ENCODE measurements at regions not wholly inside any gene's neighbourhood (a gene's known extent, or its start where the extent isn't known, plus 50 kb on each side); places are given as distances from the start of the nearest gene placed in this dataset.
"Not testable (repeated sequence)": the region's sequence is repeated elsewhere in the genome, so short reads cannot be mapped to it uniquely, and the experiment has no call there.

DNA sequence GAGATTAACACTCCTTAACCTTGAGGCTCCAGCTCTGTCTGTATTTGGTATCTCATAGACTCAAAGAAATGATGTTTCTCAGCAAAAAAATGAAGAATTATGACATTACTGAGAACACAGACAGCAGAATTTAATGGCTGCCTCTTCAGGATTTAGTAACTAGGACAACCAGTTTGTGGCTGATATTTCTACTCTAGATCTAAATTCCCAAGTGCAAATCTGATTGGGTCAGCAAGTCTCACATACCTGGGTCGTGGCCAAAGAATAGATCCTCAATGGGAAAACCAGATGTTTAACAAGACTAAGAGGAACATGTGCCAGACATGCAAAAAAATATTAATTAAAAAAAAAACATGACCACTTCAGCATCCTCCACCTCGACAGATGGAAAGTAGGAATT, 608.9 kb downstream of the DTWD2 start:
- DNase-seq (ENCODE audit: low read depth, low spot score) = no peak

DNA sequence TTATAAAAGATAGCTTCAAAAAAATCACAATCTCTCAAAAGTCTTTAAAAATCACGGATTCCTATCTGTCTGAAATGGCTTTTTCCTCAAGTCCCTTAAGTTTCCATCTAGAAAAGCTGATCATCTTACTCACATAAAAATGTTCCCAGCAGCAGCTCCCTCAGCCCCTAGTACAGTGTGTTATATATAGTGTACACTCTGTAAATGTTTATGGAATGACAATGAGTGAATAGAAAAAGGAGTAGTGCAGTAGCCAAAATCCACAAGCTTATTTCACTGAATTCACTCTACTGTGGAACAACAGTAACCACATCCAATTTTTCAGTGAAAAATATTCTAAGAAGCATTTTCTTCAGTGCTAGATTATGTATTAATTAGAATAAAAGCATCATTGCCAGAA, 609.4 kb downstream of the DTWD2 start:
- DNase-seq (ENCODE audit: low read depth, low spot score) = no peak

DNA sequence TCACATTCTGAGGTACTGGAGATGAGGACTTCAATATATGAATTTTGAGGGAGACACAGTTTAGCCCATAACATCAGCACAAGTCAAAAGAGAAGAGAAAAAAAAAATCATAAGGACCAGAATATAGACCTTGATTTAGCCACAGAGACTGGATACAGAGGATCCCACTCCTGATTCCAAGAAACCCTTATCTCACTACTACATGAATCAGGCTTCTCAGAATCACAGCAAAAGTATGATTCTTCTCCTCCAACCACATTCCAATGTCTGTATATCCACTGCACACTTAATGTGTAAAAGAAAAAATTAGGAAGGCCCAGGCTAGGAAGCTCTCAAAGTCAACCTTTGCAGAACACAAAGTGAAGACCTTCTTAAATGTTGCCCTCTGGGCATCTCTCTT, 610.9 kb downstream of the DTWD2 start:
- no peak for DNase-seq (ENCODE audit: low read depth, low spot score)

DNA sequence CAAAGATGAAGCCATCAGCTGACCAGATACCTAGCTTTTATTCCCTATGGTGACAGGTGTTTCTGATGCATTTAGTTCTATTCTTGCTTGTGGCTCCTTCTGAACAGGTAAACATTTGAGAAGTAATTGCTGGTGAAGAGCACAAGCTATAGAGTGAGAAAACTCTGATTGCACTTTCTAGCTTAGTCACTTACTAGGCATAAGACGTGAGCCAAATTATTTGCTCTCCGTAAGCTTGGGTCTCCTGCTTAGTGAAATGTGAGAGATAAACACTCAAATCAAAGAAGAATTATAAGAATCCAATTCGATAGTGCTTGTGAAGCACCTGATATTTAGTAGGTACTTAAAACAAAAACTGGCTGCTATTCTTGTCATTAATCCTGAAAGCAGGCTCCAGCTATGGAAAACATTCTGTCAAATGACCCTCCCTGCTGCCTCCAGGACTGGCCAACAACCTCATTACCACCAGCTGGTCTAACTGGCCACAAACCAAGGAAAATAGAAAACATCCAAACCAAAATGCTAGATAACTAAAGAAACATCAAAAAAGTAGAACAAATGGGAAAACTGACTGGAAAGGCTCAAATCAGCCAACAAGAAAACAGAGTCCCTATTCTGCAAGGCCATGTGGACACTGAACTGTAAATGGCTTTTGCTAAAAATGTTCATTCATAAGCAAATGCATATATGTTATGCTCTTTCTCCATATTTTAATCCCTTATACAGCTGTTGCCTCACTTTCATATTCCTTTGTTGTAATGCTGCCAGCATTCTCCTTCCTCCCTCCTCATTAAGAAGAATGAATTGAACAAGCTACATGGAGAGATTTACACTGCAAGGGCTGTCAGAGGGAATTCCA, 616.1 kb downstream of the DTWD2 start:
- no peak for DNase-seq (ENCODE audit: low read depth, low spot score)

DNA sequence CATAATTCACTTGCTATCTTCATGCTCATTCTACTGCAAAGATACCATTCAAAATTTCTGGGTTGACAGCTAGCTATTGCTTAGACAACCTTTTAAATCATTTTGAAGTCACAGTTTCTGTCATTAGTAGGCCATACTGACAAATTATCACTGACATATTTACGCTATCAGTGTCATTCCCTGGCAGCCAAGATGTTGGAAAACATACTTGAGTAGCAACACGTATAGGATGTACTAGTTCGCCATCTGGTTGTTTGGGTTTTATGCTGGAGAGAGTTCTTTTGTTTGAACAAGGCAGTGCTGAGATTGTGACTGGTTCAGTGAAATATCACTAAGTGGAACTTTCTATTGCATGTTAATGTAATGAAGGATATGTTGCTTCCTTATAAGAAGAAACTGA, 621.9 kb downstream of the DTWD2 start:
- no peak for DNase-seq (ENCODE audit: low read depth, low spot score)

DNA sequence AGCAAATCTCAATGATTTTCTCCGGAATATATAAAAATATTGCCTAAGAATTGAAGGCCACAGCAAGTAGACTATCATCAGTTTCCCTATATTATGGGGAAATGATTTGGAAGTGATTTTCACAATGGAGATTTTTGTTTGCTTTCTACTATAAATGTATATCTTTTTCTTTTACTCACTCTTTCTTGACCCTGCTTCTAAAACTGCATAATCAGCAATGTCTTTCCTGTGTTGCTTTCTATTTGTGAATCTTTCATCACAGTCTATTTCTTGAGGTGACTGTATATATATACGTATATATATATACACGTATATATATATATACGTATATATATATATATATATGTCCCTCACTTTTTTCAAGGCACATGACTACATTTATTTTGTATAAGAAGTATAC, 622.6 kb downstream of the DTWD2 start:
- no peak for DNase-seq (ENCODE audit: low read depth, low spot score)

DNA sequence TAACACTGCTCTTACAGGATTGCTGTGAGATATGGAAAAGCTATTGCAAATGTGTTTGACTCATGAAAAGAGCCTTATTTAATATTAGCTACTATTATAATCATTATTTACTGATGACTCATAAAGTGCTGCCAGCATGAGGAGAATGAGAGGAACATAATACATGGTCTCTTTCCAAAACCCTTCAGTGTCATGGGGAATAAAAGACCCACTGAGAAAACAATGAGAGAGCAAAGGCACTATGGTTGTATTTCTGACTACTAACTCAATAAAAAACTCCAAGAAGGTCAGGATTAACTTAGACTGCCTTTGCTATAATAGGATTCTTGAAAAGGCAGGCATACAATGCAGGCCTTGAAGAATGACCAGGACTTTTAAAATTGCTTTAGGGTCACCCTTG, 633.5 kb downstream of the DTWD2 start:
- DNase-seq (ENCODE audit: low read depth, low spot score) = no peak

DNA sequence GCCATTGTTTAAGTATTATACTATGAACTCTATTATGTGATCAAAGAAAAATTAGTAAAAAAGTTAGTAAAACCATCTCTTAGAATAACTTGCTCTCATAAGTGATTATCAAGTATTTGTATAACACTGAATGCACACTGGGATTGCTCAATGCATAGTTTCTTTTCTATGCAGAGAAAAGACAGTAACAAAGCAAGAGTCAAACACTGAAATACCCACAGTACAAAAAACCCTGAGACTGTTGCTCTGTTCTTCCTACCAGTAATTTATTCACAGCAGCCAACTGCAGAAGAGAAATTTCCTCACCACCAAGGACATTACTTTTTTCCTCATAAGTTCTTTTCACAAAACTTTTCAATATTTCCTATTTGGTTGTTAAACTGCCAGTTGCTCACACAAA, 634.4 kb downstream of the DTWD2 start:
- DNase-seq (ENCODE audit: low read depth, low spot score) = no peak

DNA sequence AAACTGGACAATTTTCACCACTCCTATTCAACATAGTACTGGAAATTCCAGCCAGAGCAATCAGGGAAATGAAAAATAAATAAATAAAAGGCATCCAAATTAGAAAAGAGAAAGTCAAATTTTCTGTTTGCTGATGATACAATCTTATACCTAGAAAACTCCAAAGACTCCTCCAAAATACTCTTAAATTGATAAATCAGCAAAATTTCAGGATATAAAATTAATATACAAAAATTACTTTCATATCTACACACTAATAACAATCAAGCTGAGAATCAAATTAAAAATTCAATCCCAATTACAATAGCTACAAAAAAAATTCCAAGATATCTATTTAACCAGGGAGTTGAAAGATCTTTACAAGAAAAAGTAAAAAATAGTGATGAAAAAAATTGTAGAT, 651.9 kb downstream of the DTWD2 start:
- DNase-seq (ENCODE audit: low read depth, low spot score) = no peak

DNA sequence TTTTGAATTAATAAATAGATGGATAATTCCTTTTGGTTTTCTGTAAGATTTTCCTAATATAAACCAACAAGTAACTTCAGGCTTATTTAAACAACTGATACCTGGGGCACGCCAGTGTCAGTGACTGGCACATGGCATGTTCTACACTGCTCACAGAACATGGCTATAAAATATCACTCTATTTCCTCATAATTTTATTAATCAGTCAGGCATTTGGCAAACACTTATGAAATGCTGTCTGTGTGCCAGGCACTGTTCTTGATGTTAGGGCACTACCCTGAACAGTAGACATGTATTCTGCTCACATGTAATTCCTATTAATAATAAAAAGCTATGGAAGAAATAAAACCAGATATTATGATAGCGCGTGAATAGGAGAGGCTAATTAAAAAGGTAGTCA, 661.0 kb downstream of the DTWD2 start:
- DNase-seq (ENCODE audit: low read depth, low spot score) = no peak

DNA sequence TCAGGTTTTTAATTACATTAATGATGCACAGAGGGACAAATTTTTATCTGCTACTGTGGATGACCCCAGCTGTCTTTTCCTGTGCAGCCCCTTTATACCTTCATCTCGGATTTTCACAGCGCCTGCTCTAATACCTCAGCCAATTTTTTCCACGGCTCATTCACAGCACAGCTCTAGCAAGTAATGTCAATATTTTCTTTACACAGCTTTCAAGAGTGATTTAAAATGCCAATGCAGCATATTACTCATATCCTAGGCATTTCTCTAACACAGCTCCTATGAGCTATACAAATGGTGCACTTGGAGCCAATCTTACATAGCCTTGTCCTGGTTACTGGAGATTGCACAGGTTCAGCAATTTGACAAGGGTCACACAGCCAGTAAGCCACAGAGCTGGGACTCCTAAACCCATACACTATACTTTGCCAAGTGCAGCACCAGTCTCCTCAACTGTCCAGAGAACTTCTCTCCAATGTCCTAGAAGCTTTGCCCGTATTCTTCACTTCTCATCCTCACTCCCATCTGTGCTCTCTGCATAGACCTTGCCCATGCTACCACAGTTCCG, 661.8 kb downstream of the DTWD2 start:
- no peak for DNase-seq (ENCODE audit: low read depth, low spot score)

DNA sequence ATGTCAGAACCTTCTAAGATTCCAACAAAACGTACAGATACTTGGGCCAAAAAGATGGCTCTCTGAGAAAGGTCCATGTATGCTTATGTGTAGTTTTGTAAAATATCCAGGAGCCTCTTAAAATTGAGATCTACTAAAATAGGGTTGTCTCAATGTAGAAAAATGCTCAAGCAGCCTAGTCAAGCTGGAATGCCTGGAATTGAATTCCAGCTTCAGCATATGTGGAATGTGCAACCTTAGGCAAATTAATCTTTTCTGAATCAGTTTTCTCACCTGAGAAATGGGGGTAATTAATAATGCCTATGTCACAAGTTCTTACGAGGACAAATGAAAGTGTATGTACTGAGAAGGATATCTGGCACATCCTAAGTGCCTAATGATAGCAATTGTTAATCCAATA, 662.4 kb downstream of the DTWD2 start:
- no peak for DNase-seq (ENCODE audit: low read depth, low spot score)

DNA sequence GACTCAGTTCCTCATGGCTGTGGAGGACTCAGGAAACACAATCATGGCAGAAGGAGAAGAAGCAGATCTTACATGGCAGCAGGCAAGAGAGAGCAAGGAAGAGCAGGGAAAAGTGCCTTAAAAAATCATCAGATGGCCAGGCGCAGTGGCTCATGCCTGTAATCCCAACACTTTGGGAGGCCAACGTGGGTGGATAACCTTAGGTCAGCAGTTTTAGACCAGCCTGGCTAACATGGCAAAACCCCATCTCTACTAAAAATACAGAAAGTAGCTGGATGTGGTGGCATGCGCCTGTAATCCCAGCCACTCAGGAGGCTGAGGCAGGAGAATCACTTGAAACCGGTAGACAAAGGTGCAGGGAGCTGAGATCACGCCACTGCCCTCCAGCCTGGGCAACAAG, 664.6 kb downstream of the DTWD2 start:
- DNase-seq (ENCODE audit: low read depth, low spot score) = not testable (repeated sequence)

DNA sequence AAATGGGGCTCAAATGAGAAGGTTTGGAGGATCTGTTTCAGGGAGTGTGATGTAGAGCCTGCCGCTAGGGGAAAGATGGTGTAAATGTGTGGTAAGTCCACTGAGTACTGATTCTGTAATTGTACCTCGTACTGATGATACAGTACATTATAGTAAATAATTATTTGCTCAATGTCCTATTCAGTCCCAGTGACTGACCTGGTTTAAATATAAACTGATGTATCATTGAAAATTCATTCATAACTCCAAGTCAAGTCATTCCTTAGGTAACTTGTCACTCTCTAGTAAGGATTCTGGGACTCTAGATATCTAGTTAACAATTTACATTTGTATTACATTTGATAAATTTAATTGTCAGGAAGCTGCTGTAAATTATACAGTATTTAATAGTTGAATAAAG, 667.3 kb downstream of the DTWD2 start:
- DNase-seq (ENCODE audit: low read depth, low spot score) = no peak

DNA sequence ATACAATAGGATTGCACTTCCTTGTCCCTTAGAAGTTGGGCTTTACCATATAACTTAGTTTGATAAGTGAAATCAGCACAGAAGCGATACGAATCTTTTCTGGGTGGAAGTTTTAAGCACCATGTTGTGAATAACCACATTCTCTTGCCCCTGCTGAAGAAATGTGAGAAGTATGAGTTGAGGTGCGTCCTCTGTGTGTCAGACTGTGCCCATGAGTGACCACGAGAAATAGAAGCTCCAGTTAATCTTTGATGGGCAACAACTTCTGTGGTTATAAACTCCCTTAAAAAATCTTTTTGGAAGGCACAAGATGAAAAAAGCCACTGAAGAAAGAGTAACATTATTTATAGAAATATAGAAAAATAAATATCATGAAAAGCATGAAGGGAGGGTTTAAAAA, 668.2 kb downstream of the DTWD2 start:
- no peak for DNase-seq (ENCODE audit: low read depth, low spot score)

DNA sequence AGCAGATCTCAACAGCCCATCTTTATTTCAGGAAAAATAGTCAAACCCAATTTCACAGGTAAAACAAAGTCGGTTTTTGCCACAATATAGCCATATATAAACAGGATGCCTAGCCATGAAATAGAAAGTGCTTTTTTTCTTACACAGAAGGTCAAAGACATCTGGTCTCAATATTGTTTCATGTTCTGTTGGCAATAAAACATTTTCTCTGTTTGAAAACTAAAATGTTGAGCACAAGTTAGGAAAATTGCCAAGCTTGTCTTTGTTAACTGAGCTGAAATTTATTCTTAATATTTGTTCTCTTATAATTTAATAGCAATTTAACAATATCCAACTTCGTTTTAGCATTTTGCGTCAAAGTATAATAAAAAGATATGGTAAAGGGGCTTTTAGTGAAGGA, 673.4 kb downstream of the DTWD2 start:
- no peak for DNase-seq (ENCODE audit: low read depth, low spot score)

DNA sequence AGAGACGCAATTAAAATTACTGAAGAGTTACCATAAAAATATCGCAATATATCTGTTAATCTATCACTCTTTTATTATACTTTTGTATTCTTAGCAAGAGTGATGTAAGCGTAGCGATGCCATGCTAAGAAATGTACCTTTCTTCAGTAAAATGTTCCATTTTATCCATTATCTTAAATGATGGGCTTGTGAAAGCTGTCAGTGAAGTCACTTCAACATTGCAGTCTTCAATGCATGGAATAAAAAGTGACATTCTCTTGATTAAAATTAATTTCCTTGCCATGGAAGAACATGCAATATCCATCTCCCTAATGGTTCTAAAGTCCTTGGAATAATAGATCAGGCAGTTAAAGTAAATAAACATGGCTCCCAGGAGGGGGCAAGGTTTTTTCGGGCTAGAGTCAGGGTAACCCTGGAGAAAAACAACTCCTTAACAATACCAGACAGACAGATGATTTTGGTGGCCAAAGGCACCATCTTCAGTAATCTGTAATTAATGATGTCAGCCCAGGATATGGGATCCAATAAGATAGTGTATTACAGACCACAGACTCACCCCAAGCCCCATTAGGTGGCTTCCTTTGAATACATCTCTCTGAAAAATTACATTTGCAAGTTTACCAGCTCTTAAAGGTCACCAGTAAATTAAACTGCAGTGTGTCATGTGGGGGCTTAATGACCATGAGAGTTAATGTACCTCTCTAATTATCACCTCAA, 677.1 kb downstream of the DTWD2 start:
- peak; percentile 9 for DNase-seq (ENCODE audit: low read depth, low spot score)

DNA sequence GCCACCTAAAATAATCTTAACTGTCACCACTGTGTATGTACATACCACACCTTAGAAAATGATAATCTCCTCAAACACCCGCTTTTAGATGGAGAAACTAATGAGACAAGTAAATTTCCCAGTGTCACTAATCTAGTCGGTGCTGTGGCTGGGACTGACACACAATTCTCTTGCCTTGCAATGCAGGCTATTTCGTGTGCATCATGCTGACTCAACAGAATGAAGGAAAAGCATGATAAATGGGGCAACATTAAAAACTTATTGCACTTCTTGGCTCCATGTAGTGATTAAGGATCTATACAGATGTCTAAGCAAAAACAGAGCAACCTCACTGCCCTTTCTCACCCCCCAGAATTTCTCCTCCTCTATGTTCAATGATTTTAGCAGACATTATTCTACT, 677.9 kb downstream of the DTWD2 start:
- DNase-seq (ENCODE audit: low read depth, low spot score) = no peak

DNA sequence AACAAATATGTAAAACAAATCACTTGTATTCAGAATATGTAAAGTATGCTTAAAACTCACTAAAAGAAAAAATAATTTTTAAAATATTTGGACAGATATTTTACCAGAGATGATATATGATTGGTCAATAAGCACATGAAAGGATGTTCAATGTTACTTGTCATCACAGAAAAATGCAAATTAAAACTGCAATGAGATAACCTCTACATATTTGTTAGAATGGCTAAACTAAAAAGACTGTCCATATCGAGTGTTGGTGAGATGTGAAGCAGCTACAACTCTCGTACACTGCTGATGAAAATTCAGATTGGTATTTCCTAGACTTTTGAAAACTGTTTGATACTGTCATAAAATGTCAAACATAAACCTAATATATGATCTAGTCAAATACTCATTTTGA, 685.1 kb downstream of the DTWD2 start:
- DNase-seq (ENCODE audit: low read depth, low spot score) = no peak

DNA sequence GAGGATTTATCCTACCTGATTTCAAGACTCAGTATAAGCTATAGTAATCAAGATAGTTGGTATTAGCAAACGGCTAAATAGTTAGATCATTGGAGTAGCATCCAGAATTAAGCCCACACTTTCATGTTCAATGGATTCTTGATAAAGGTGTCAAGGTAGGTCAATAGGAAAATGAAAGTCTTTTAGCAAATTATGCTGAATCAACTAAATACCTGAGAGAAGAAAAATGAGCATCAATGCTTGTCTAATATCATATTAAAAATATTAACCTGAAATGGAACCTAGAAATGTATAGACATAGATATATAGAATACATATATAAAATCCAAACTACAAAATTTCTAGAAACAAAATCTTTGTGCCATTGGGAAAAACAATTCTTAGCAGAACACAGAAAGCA, 685.6 kb downstream of the DTWD2 start:
- no peak for DNase-seq (ENCODE audit: low read depth, low spot score)

DNA sequence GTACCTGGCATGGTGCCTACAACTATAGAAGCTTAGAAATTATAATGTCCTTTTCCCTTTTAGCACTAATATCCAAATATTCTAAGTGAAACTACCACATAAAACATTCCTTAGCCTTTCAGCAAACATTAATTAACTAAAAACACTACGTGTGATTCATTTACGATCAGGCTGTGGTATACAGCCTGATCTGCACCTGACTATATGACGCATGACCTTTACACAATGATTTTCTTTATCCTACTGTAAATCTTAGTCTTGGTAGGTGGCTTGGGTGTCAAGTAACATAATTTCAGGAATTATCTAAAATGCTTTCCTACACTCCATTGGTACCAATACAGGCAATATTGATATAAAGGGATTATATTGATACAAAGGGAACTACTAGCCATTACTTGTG, 686.7 kb downstream of the DTWD2 start:
- DNase-seq (ENCODE audit: low read depth, low spot score) = no peak

DNA sequence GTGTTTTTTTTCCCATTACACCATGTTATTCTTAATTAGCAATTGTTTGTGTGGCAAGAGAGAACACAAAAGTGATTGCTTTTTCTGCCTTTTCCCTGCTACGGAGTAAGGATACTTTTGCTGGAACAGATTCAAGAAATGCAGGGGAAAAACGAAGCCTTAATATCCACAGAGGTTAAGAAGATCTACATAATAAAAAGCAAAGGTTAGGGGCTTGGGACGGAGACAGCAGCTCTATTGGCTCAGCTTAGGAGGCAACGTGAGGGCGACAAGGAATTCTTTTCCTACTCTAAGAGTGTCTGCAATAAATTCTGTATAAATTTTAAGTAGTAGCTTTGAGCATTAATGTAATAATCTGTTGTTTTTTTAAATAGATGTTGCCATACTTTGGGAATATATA, 693.3 kb downstream of the DTWD2 start:
- DNase-seq (ENCODE audit: low read depth, low spot score) = no peak

DNA sequence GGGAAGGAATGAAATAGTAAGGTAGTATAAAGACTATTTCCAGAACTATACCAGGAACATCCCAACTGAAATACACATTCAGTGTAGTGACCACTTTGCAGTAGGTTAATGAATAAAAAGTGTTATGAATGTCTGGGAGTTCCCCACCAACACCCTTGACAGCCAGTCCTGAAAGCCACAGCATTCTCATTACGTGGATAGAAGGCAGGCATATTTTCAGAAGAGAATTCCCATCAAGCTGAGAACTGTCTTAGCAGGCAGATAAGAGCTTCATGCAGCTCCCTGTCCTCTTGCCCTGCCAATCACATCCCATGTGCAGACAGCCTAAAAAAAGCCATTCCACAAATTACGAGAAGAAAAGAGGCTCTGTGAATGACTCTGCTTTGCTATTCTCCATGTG, 695.0 kb downstream of the DTWD2 start:
- DNase-seq (ENCODE audit: low read depth, low spot score) = no peak

Measured in ELF-1 (cell line).